HEK293 (cell line): ENCODE measurements at regions not wholly inside any gene's neighbourhood (a gene's known extent, or its start where the extent isn't known, plus 50 kb on each side); places are given as distances from the start of the nearest gene placed in this dataset.

Experiments used
- CTCF ChIA-PET: fragments of 350-600 bp; formaldehyde crosslinking; extraction: SDS; loops from one replicate; lab custom pipeline; 2021; ENCODE audit warnings: antibody characterized with exemption; lab: Yijun Ruan, JAX
- POLR2A ChIA-PET: fragments of 300-600 bp; formaldehyde crosslinking; extraction: SDS; loops from one replicate; lab custom pipeline; 2020; ENCODE audit warnings: antibody characterized with exemption, inconsistent platforms; lab: Yijun Ruan, JAX
- H3K27ac ChIP-seq: fragments of 200-500 bp; sonication (Bioruptor generic); 2 replicates; pipeline ENCODE4 v1.5.1; 2014; ENCODE audit warnings: low read depth, low read length, control low read depth, inconsistent platforms; ENCODE audit errors: extremely low read depth
- H3K36me3 ChIP-seq, 2 experiments: fragments of 200-500 bp in 1 of 2; sonication (Bioruptor generic) in 1 of 2; 1 replicate in 1 of 2; 2 replicates in 1 of 2; pipeline ENCODE4 v1.5.1; 2014 to 2017; ENCODE audit warnings: inconsistent platforms in 2 of 2, low read length in 2 of 2; ENCODE audit not compliant: control insufficient read depth in 2 of 2, insufficient read depth in 1 of 2
- H3K4me1 ChIP-seq: fragments of 200-500 bp; sonication (Bioruptor generic); 2 replicates; pipeline ENCODE4 v1.5.1; 2014; ENCODE audit warnings: mild to moderate bottlenecking, low read length, inconsistent platforms; ENCODE audit not compliant: control insufficient read depth, insufficient read depth
- H3K4me3 ChIP-seq: 2 replicates; pipeline ENCODE4 v1.5.1; 2011; ENCODE audit warnings: low read depth, mild to moderate bottlenecking, control low read depth, low read length, moderate library complexity
- H3K9me3 ChIP-seq: fragments of 200-500 bp; sonication (Bioruptor generic); 2 replicates; pipeline ENCODE4 v1.5.1; 2014; ENCODE audit warnings: low read depth, low read length, inconsistent platforms; ENCODE audit not compliant: control insufficient read depth, insufficient read depth
- GLI2 ChIP-seq: fragments of 450-650 bp; formaldehyde crosslinking; IDR thresholded peaks from 2 replicates; pipeline ENCODE4; 2017; ENCODE audit warnings: missing biosample characterization, missing genetic modification characterization, low read depth, borderline replicate concordance
- GLIS2 ChIP-seq: fragments of 450-650 bp; formaldehyde crosslinking; IDR thresholded peaks from 2 replicates; pipeline ENCODE4 v1.5.1; 2016; ENCODE audit warnings: missing biosample characterization, missing genetic modification characterization
- HOXA7 ChIP-seq: sonication (generic); formaldehyde crosslinking; IDR thresholded peaks from 2 replicates; pipeline ENCODE4 v1.8.1; 2022; ENCODE audit warnings: missing genetic modification reagents, borderline replicate concordance
- PBX3 ChIP-seq: sonication (generic); formaldehyde crosslinking; IDR thresholded peaks from 2 replicates; pipeline ENCODE4 v1.8.1; 2022; ENCODE audit warnings: mild to moderate bottlenecking, moderate library complexity, missing genetic modification reagents
- REPIN1 ChIP-seq: fragments of 450-650 bp; formaldehyde crosslinking; IDR thresholded peaks from 2 replicates; pipeline ENCODE4 v1.5.1; 2017; ENCODE audit warnings: missing biosample characterization, missing genetic modification characterization, low read depth
- REST ChIP-seq: fragments of 450-650 bp; formaldehyde crosslinking; IDR thresholded peaks from 2 replicates; pipeline ENCODE4 v1.5.1; 2016; ENCODE audit warnings: missing biosample characterization, missing genetic modification characterization
- ZBTB10 ChIP-seq: fragments of 450-650 bp; formaldehyde crosslinking; IDR thresholded peaks from 2 replicates; pipeline ENCODE4 v1.5.1; 2016; ENCODE audit warnings: missing biosample characterization, missing genetic modification characterization
- ZBTB49 ChIP-seq: fragments of 450-650 bp; formaldehyde crosslinking; IDR thresholded peaks from 2 replicates; pipeline ENCODE4 v1.5.1; 2016; ENCODE audit warnings: missing biosample characterization, missing genetic modification characterization, low read depth
- ZFP37 ChIP-seq: fragments of 450-650 bp; formaldehyde crosslinking; IDR thresholded peaks from 2 replicates; pipeline ENCODE4 v1.5.1; 2016; ENCODE audit warnings: missing biosample characterization, missing genetic modification characterization
- ZFP41 ChIP-seq: fragments of 450-650 bp; formaldehyde crosslinking; IDR thresholded peaks from 2 replicates; pipeline ENCODE4 v1.5.1; 2016; ENCODE audit warnings: missing biosample characterization, missing genetic modification characterization, borderline replicate concordance
- ZNF132 ChIP-seq: fragments of 450-650 bp; formaldehyde crosslinking; IDR thresholded peaks from 2 replicates; pipeline ENCODE4 v1.5.1; 2017; ENCODE audit warnings: missing biosample characterization, missing genetic modification characterization, borderline replicate concordance
- ZNF18 ChIP-seq: fragments of 450-650 bp; formaldehyde crosslinking; IDR thresholded peaks from 2 replicates; pipeline ENCODE4 v1.5.1; 2016; ENCODE audit warnings: missing biosample characterization, missing genetic modification characterization
- ZNF211 ChIP-seq: fragments of 450-650 bp; formaldehyde crosslinking; IDR thresholded peaks from 2 replicates; pipeline ENCODE4 v1.5.1; 2016; ENCODE audit warnings: low read depth, missing biosample characterization, missing genetic modification characterization
- ZNF324 ChIP-seq: fragments of 450-650 bp; formaldehyde crosslinking; IDR thresholded peaks from 2 replicates; pipeline ENCODE4 v1.5.1; 2016; ENCODE audit warnings: missing biosample characterization, missing genetic modification characterization
- ZNF350 ChIP-seq: fragments of 450-650 bp; formaldehyde crosslinking; IDR thresholded peaks from 2 replicates; pipeline ENCODE4 v1.5.0; 2017; ENCODE audit warnings: missing biosample characterization, mild to moderate bottlenecking, missing genetic modification characterization
- ZNF354C ChIP-seq: fragments of 450-650 bp; formaldehyde crosslinking; IDR thresholded peaks from 2 replicates; pipeline ENCODE4 v1.5.1; 2016; ENCODE audit warnings: missing biosample characterization, missing genetic modification characterization, low read depth, borderline replicate concordance
- ZNF449 ChIP-seq: fragments of 450-650 bp; formaldehyde crosslinking; IDR thresholded peaks from 2 replicates; pipeline ENCODE4 v1.5.1; 2017; ENCODE audit warnings: missing biosample characterization, mild to moderate bottlenecking, missing genetic modification characterization, moderate library complexity
- ZNF610 ChIP-seq: fragments of 450-650 bp; formaldehyde crosslinking; IDR thresholded peaks from 2 replicates; pipeline ENCODE4 v1.5.1; 2016; ENCODE audit warnings: missing biosample characterization, missing genetic modification characterization, borderline replicate concordance
- ZNF626 ChIP-seq: fragments of 450-650 bp; sonication (Bioruptor Pico); formaldehyde crosslinking; IDR thresholded peaks from 2 replicates; pipeline ENCODE4 v1.5.1; 2018; ENCODE audit warnings: missing biosample characterization, missing genetic modification characterization, inconsistent platforms
- ZNF658 ChIP-seq: fragments of 450-650 bp; formaldehyde crosslinking; IDR thresholded peaks from 2 replicates; pipeline ENCODE4; 2016; ENCODE audit warnings: missing biosample characterization, missing genetic modification characterization
- ZSCAN16 ChIP-seq: fragments of 450-650 bp; formaldehyde crosslinking; IDR thresholded peaks from 2 replicates; pipeline ENCODE4 v1.5.1; 2016; ENCODE audit warnings: missing biosample characterization, missing genetic modification characterization

GRCh38 chr22:34159491-34159890 lies 239.2 kb upstream of the LARGE1 start:
- H3K4me3 ChIP-seq, result no peak overlapping the region
- ChIA-PET CTCF (no interaction called here), POLR2A (no interaction called here)
- H3K4me1 ChIP-seq, result no peaks in the 10 kb centered on the region
- H3K9me3 ChIP-seq, result no peaks in the 10 kb centered on the region
- TF ChIP-seq ZBTB49 (tag by site-specific recombination), result no peak
- no peak for TF ChIP-seq REPIN1 (tag by site-specific recombination)
- no peak for TF ChIP-seq ZFP37 (tag by site-specific recombination)
- TF ChIP-seq ZNF324 (tag by site-specific recombination), result no peak
- no peak for TF ChIP-seq PBX3 (CRISPR knock-in tag)
- no peak for TF ChIP-seq REST (tag by site-specific recombination)
- no peak for TF ChIP-seq ZNF626 (tag by site-specific recombination)
- no peak for TF ChIP-seq ZFP41 (tag by site-specific recombination)
- no peak for TF ChIP-seq ZNF350 (tag by site-specific recombination)
- no peaks in the 10 kb centered on the region for H3K36me3 ChIP-seq
- no peak overlapping the region for H3K27ac ChIP-seq

- no peak overlapping the region for H3K27ac ChIP-seq
- H3K36me3 ChIP-seq, result no peaks in the 10 kb centered on the region
- H3K4me1 ChIP-seq, result no peaks in the 10 kb centered on the region
- no peaks in the 10 kb centered on the region for H3K9me3 ChIP-seq
- no peak overlapping the region for H3K4me3 ChIP-seq
- ChIA-PET POLR2A (no interaction called here), CTCF (interaction anchor here (0.8 kb wide), 1 partner anchor 1071 kb away, joined by 3 read pairs; no protein-coding TSS in a partner anchor)
- TF ChIP-seq HOXA7 (CRISPR knock-in tag) (no peak), ZNF132 (no peak), GLI2 (tag by site-specific recombination) (no peak), ZNF610 (tag by site-specific recombination) (no peak), ZNF449 (tag by site-specific recombination) (no peak), ZNF211 (no peak), ZNF354C (no peak), ZSCAN16 (tag by site-specific recombination) (no peak), ZNF18 (tag by site-specific recombination) (no peak), ZBTB10 (tag by site-specific recombination) (no peak), GLIS2 (tag by site-specific recombination) (no peak), ZNF658 (tag by site-specific recombination) (no peak)
These were observed 240.0 kb upstream of the LARGE1 start for GRCh38 chr22:34160141-34160783.
